NCI-H128 (cell line): ENCODE measurements at regions not wholly inside any gene's neighbourhood (a gene's known extent, or its start where the extent isn't known, plus 50 kb on each side); places are given as distances from the start of the nearest gene placed in this dataset.

Source experiments
- DNase-seq: peaks from one replicate; lab custom pipeline; 2025; ENCODE audit not compliant: unreplicated experiment; lab: John Stamatoyannopoulos, UW

GRCh38 chr2:177342736-177343135 is 49.8 kb upstream of the AGPS start:
- DNase-seq, result no peak
